ENCODE measurements at regions not wholly inside any gene's neighbourhood (a gene's known extent, or its start where the extent isn't known, plus 50 kb on each side); places are given as distances from the start of the nearest gene placed in this dataset.

DNA sequence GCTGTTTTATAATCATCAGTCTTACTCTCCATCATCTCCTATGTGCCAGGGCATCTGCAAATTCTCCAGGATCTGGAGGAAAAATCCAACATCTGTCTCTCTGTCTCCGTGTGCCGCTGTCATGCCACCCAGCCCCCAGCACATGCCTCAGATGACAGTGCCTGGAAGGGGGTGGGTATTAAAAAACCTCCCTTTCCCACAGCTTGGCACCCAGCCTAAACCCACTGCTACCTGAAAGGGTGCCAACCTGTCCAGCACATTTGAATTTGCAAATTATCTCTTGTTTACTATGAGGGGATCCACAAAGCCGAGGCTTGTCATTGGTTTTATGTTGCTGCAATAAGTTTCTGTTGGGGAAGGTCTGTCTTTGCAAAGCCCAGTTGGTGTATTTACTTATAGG is 73.1 kb downstream of the EMX2 start:
- H3K27ac ChIP-seq (ENCODE audit: extremely low read depth, low read depth, low read length) = no peak overlapping the region
- no peaks in the 10 kb centered on the region for H3K36me3 ChIP-seq (ENCODE audit: control insufficient read depth in 2 of 2, insufficient read depth in 1 of 2, low read length in 2 of 2)
- TF ChIP-seq ZNF654 (tag by site-specific recombination; IDR thresholded peaks at IDR 0.05; ENCODE audit: low read depth) = no peak
- TF ChIP-seq ZNF302 (tag by site-specific recombination; IDR thresholded peaks at IDR 0.05; ENCODE audit: low read depth) = no peak
- TF ChIP-seq HOXA7 (CRISPR knock-in tag; IDR thresholded peaks at IDR 0.05; ENCODE audit: borderline replicate concordance) = no peak
- TF ChIP-seq ZNF645 (tag by site-specific recombination; IDR thresholded peaks at IDR 0.05) = no peak
- no peak for TF ChIP-seq ZNF24 (tag by site-specific recombination; IDR thresholded peaks at IDR 0.05)
- no peak for TF ChIP-seq MEIS1 (CRISPR knock-in tag; IDR thresholded peaks at IDR 0.05; ENCODE audit: borderline replicate concordance)
- TF ChIP-seq, protein P1, sequence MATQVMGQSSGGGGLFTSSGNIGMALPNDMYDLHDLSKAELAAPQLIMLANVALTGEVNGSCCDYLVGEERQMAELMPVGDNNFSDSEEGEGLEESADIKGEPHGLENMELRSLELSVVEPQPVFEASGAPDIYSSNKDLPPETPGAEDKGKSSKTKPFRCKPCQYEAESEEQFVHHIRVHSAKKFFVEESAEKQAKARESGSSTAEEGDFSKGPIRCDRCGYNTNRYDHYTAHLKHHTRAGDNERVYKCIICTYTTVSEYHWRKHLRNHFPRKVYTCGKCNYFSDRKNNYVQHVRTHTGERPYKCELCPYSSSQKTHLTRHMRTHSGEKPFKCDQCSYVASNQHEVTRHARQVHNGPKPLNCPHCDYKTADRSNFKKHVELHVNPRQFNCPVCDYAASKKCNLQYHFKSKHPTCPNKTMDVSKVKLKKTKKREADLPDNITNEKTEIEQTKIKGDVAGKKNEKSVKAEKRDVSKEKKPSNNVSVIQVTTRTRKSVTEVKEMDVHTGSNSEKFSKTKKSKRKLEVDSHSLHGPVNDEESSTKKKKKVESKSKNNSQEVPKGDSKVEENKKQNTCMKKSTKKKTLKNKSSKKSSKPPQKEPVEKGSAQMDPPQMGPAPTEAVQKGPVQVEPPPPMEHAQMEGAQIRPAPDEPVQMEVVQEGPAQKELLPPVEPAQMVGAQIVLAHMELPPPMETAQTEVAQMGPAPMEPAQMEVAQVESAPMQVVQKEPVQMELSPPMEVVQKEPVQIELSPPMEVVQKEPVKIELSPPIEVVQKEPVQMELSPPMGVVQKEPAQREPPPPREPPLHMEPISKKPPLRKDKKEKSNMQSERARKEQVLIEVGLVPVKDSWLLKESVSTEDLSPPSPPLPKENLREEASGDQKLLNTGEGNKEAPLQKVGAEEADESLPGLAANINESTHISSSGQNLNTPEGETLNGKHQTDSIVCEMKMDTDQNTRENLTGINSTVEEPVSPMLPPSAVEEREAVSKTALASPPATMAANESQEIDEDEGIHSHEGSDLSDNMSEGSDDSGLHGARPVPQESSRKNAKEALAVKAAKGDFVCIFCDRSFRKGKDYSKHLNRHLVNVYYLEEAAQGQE (tag by site-specific recombination; IDR thresholded peaks at IDR 0.05) = no peak
- TF ChIP-seq ZNF555 (tag by site-specific recombination; conservative IDR thresholded peaks at IDR 0.05) = no peak
- TF ChIP-seq ZNF510 (tag by site-specific recombination; IDR thresholded peaks at IDR 0.05; ENCODE audit: insufficient replicate concordance) = no peak
- TF ChIP-seq GFI1B (tag by site-specific recombination; IDR thresholded peaks at IDR 0.05) = no peak
- TF ChIP-seq SETDB1 (IDR thresholded peaks at IDR 0.05; ENCODE audit: insufficient read length, low read length) = no peak
- TF ChIP-seq, protein P2, sequence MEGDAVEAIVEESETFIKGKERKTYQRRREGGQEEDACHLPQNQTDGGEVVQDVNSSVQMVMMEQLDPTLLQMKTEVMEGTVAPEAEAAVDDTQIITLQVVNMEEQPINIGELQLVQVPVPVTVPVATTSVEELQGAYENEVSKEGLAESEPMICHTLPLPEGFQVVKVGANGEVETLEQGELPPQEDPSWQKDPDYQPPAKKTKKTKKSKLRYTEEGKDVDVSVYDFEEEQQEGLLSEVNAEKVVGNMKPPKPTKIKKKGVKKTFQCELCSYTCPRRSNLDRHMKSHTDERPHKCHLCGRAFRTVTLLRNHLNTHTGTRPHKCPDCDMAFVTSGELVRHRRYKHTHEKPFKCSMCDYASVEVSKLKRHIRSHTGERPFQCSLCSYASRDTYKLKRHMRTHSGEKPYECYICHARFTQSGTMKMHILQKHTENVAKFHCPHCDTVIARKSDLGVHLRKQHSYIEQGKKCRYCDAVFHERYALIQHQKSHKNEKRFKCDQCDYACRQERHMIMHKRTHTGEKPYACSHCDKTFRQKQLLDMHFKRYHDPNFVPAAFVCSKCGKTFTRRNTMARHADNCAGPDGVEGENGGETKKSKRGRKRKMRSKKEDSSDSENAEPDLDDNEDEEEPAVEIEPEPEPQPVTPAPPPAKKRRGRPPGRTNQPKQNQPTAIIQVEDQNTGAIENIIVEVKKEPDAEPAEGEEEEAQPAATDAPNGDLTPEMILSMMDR (tag by site-specific recombination; IDR thresholded peaks at IDR 0.05) = no peak
- TF ChIP-seq SP2 (tag by site-specific recombination; IDR thresholded peaks at IDR 0.05) = no peak
- TF ChIP-seq ZBTB48 (tag by site-specific recombination; IDR thresholded peaks at IDR 0.05) = no peak
- TF ChIP-seq, protein P3, sequence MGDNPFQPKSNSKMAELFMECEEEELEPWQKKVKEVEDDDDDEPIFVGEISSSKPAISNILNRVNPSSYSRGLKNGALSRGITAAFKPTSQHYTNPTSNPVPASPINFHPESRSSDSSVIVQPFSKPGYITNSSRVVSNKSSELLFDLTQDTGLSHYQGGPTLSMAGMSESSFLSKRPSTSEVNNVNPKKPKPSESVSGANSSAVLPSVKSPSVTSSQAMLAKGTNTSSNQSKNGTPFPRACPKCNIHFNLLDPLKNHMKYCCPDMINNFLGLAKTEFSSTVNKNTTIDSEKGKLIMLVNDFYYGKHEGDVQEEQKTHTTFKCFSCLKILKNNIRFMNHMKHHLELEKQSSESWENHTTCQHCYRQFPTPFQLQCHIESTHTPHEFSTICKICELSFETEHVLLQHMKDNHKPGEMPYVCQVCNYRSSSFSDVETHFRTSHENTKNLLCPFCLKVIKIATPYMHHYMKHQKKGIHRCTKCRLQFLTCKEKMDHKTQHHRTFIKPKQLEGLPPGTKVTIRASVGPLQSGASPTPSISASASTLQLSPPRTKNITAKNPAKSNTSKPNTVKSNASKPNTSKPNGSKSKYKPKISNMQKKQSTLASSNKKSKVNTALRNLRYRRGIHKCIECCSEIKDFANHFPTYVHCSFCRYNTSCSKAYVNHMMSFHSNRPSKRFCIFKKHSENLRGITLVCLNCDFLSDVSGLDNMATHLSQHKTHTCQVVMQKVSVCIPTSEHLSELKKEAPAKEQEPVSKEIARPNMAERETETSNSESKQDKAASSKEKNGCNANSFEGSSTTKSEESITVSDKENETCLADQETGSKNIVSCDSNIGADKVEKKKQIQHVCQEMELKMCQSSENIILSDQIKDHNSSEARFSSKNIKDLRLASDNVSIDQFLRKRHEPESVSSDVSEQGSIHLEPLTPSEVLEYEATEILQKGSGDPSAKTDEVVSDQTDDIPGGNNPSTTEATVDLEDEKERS (tag by site-specific recombination; IDR thresholded peaks at IDR 0.05) = no peak
- no peak for TF ChIP-seq ZNF221 (tag by site-specific recombination; IDR thresholded peaks at IDR 0.05; ENCODE audit: borderline replicate concordance)
- H3K4me3 ChIP-seq (ENCODE audit: low read depth, low read length) = no peak overlapping the region
- H3K9me3 ChIP-seq (ENCODE audit: control insufficient read depth, insufficient read depth, low read depth, low read length) = no peaks in the 10 kb centered on the region
- no peaks in the 10 kb centered on the region for H3K4me1 ChIP-seq (ENCODE audit: control insufficient read depth, insufficient read depth, low read length)
- ChIA-PET CTCF (interaction anchor here (1.2 kb wide), 1 partner anchor 65 kb away, joined by 3 read pairs; no protein-coding TSS in a partner anchor), POLR2A (no interaction called here)

- H3K27ac ChIP-seq (ENCODE audit: extremely low read depth, low read depth, low read length) = no peak overlapping the region
- no peaks in the 10 kb centered on the region for H3K36me3 ChIP-seq (ENCODE audit: control insufficient read depth in 2 of 2, insufficient read depth in 1 of 2, low read length in 2 of 2)
- no peaks in the 10 kb centered on the region for H3K4me1 ChIP-seq (ENCODE audit: control insufficient read depth, insufficient read depth, low read length)
- H3K9me3 ChIP-seq (ENCODE audit: control insufficient read depth, insufficient read depth, low read depth, low read length) = no peaks in the 10 kb centered on the region
- ChIA-PET CTCF (no interaction called here), POLR2A (no interaction called here)
- TF ChIP-seq, protein P4, sequence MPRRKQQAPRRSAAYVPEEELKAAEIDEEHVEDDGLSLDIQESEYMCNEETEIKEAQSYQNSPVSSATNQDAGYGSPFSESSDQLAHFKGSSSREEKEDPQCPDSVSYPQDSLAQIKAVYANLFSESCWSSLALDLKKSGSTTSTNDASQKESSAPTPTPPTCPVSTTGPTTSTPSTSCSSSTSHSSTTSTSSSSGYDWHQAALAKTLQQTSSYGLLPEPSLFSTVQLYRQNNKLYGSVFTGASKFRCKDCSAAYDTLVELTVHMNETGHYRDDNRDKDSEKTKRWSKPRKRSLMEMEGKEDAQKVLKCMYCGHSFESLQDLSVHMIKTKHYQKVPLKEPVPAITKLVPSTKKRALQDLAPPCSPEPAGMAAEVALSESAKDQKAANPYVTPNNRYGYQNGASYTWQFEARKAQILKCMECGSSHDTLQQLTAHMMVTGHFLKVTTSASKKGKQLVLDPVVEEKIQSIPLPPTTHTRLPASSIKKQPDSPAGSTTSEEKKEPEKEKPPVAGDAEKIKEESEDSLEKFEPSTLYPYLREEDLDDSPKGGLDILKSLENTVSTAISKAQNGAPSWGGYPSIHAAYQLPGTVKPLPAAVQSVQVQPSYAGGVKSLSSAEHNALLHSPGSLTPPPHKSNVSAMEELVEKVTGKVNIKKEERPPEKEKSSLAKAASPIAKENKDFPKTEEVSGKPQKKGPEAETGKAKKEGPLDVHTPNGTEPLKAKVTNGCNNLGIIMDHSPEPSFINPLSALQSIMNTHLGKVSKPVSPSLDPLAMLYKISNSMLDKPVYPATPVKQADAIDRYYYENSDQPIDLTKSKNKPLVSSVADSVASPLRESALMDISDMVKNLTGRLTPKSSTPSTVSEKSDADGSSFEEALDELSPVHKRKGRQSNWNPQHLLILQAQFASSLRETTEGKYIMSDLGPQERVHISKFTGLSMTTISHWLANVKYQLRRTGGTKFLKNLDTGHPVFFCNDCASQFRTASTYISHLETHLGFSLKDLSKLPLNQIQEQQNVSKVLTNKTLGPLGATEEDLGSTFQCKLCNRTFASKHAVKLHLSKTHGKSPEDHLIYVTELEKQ (tag by site-specific recombination; IDR thresholded peaks at IDR 0.05; ENCODE audit: borderline replicate concordance) = no peak
- H3K4me3 ChIP-seq (ENCODE audit: low read depth, low read length) = no peak overlapping the region
Measured at GRCh38 chr10:117616179-117616578, 73.6 kb downstream of the EMX2 start.
